K562 (cell line): ENCODE measurements at regions not wholly inside any gene's neighbourhood (a gene's known extent, or its start where the extent isn't known, plus 50 kb on each side); places are given as distances from the start of the nearest gene placed in this dataset.

Experiments used
- ATAC-seq: fragments of 200-7000 bp; cut with Tn5 transposase; 3 replicates; pipeline ENCODE4 v1.9.1; 2020; ENCODE audit warnings: moderate library complexity
- BruUV-seq: library from RNA; stranded (reverse); fragments of 400-500 nt; replicated peaks from 2 replicates; lab custom pipeline; 2021; lab: Mats Ljungman, UMichigan
- CTCF ChIA-PET: fragments of 300-600 bp; formaldehyde crosslinking; extraction: SDS; loops from one replicate; lab custom pipeline; 2021; ENCODE audit warnings: low intra/inter-chr PET ratio; lab: Yijun Ruan, JAX
- POLR2A ChIA-PET: fragments of 300-600, 350-650 bp; sonication (Branson Sonifier 250); formaldehyde crosslinking; extraction: SDS; loops from one replicate; lab custom pipeline; 2021; ENCODE audit warnings: antibody characterized with exemption, inconsistent platforms; lab: Yijun Ruan, JAX
- DNase-seq, 4 experiments: peaks; one replicate each; pipeline versions ENCODE4 v3.0.0 to v3.0.0-alpha.2; 2011 to 2018; ENCODE audit warnings: low spot score in 3 of 4, mixed read lengths in 3 of 4; ENCODE audit errors: extremely low read depth in 1 of 4
- FAIRE-seq: peaks from 2 replicates; lab custom pipeline; 2011; peaks lifted over from hg19 to GRCh38; lab: Jason Lieb, UNC
- H2AFZ ChIP-seq: 2 replicates; pipeline ENCODE4 v1.6.0; 2011; ENCODE audit warnings: low read depth, low read length, control low read depth, inconsistent platforms
- H3K27ac ChIP-seq: fragments of 200-600 bp; 3 replicates; pipeline ENCODE4 v1.8.0; 2011; ENCODE audit warnings: low read depth, mild to moderate bottlenecking, control low read depth, inconsistent platforms, low read length, moderate library complexity, mixed read lengths; ENCODE audit errors: extremely low read depth
- H3K27me3 ChIP-seq, 2 experiments: fragments of 300-600 bp in 1 of 2; 2 replicates in 1 of 2; 3 replicates in 1 of 2; pipeline versions ENCODE4 v1.6.0 to v1.8.0; 2011; ENCODE audit warnings: inconsistent platforms in 2 of 2, low read length in 2 of 2, mild to moderate bottlenecking in 1 of 2, mixed read lengths in 1 of 2, moderate library complexity in 1 of 2; ENCODE audit not compliant: control insufficient read depth in 2 of 2, insufficient read depth in 2 of 2
- H3K36me3 ChIP-seq: fragments of 300-600 bp; 3 replicates; pipeline ENCODE4 v1.8.0; 2011; ENCODE audit warnings: mild to moderate bottlenecking, low read length, inconsistent platforms; ENCODE audit not compliant: control insufficient read depth, insufficient read depth
- H3K4me1 ChIP-seq, 2 experiments: fragments of 200-600 bp in 1 of 2; replicated peaks in 1 of 2; 2 replicates in 1 of 2; 3 replicates in 1 of 2; pipeline versions ENCODE4 v1.5.1 to v1.8.0; 2011; ENCODE audit warnings: inconsistent platforms in 2 of 2, low read length in 2 of 2, mild to moderate bottlenecking in 1 of 2, mixed read lengths in 1 of 2, moderate library complexity in 1 of 2; ENCODE audit not compliant: control insufficient read depth in 2 of 2, insufficient read depth in 2 of 2
- H3K4me2 ChIP-seq: 2 replicates; pipeline ENCODE4 v1.6.1; 2011; ENCODE audit warnings: low read length, control low read depth, inconsistent platforms, mixed read lengths; ENCODE audit not compliant: insufficient read depth
- H3K4me3 ChIP-seq: fragments of 200-600 bp; sonication (generic), shearing (Covaris generic); 2 replicates; pipeline ENCODE4 v1.5.1; 2016; ENCODE audit warnings: control low read depth, inconsistent platforms
- H3K79me2 ChIP-seq: fragments of 200-600 bp; 3 replicates; pipeline ENCODE4 v1.8.0; 2011; ENCODE audit warnings: low read length, inconsistent platforms; ENCODE audit not compliant: control insufficient read depth, insufficient read depth
- H3K9ac ChIP-seq, 2 experiments: 2 replicates each; pipeline versions ENCODE4 v1.6.0 to v1.6.1; 2011; ENCODE audit warnings: low read depth in 2 of 2, low read length in 2 of 2, control low read depth in 1 of 2, inconsistent platforms in 1 of 2, mild to moderate bottlenecking in 1 of 2, mixed read lengths in 1 of 2; ENCODE audit not compliant: insufficient read depth in 1 of 2
- H3K9me1 ChIP-seq: one replicate; pipeline ENCODE4 v1.6.0; 2011; ENCODE audit warnings: inconsistent platforms, mild to moderate bottlenecking, low read length, moderate library complexity; ENCODE audit not compliant: control insufficient read depth, insufficient read depth
- H3K9me3 ChIP-seq: replicated peaks from 2 replicates; pipeline ENCODE4 v1.5.1; 2011; ENCODE audit warnings: low read depth, low read length, inconsistent platforms; ENCODE audit not compliant: control insufficient read depth, insufficient read depth
- H4K20me1 ChIP-seq: replicated peaks from 2 replicates; pipeline ENCODE4 v1.6.1; 2011; ENCODE audit warnings: low read length, inconsistent platforms, mixed read lengths; ENCODE audit not compliant: control insufficient read depth, insufficient read depth
- MYBL2 ChIP-seq, 2 experiments: fragments of 450-650 bp in 1 of 2; sonication (generic) in 1 of 2; formaldehyde crosslinking in 1 of 2; IDR thresholded peaks; 2 replicates each; pipeline versions ENCODE4 v1.6.1 to v1.8.1; 2017 to 2022; ENCODE audit warnings: borderline replicate concordance in 1 of 2, inconsistent platforms in 1 of 2, low read depth in 1 of 2, mild to moderate bottlenecking in 1 of 2, missing genetic modification reagents in 1 of 2, moderate library complexity in 1 of 2
- TSHZ1 ChIP-seq: fragments of 250-450 bp; sonication (Bioruptor Pico); IDR thresholded peaks from 2 replicates; pipeline ENCODE4 v1.4.0; 2020; ENCODE audit warnings: mild to moderate bottlenecking, moderate library complexity
- ZNF239 ChIP-seq: fragments of 250-450 bp; sonication (Bioruptor Pico); IDR thresholded peaks from 2 replicates; pipeline ENCODE4 v1.4.0; 2020; ENCODE audit warnings: mild to moderate bottlenecking
- WGBS: fragments of 100-300 bp; shearing (Covaris generic); methylation state at CpG from one replicate; pipeline ENCODE4 v1.1.6; 2016; ENCODE audit warnings: low coverage, mixed read lengths; ENCODE audit not compliant: insufficient coverage; ENCODE audit errors: missing lambda C conversion rate; 5-methylcytosine and 5-hydroxymethylcytosine counted together
- in situ Hi-C: fragments of 300-500 bp; cut with MboI; formaldehyde crosslinking; loops from 4 replicates; pipeline ENCODE4 v1.15.0; 2018; ENCODE audit warnings: inconsistent platforms, mixed read lengths
- intact Hi-C: fragments of 100-400 bp; cut with micrococcal nuclease; formaldehyde crosslinking; loops from 2 replicates; pipeline ENCODE4 v1.14.2; 2022
- TF ChIP-seq, protein P1 (sequence below): sonication (generic); formaldehyde crosslinking; IDR thresholded peaks from 2 replicates; pipeline ENCODE4 v1.8.1; 2023; ENCODE audit warnings: mild to moderate bottlenecking, missing genetic modification reagents

- FAIRE-seq (no peak), DNase-seq (no peak), ATAC-seq (no peak)
- H4K20me1 ChIP-seq = no peaks in the 10 kb centered on the region
- no peaks in the 10 kb centered on the region for H3K36me3 ChIP-seq
- TF ChIP-seq MYBL2 (IDR thresholded peaks at IDR 0.05; ENCODE audit: low read depth) = no peak
- TF ChIP-seq MYBL2 (CRISPR knock-in tag; IDR thresholded peaks at IDR 0.05; ENCODE audit: borderline replicate concordance) = no peak
- no peak for TF ChIP-seq ZNF239 (CRISPR knock-in tag)
- TF ChIP-seq, protein P1, sequence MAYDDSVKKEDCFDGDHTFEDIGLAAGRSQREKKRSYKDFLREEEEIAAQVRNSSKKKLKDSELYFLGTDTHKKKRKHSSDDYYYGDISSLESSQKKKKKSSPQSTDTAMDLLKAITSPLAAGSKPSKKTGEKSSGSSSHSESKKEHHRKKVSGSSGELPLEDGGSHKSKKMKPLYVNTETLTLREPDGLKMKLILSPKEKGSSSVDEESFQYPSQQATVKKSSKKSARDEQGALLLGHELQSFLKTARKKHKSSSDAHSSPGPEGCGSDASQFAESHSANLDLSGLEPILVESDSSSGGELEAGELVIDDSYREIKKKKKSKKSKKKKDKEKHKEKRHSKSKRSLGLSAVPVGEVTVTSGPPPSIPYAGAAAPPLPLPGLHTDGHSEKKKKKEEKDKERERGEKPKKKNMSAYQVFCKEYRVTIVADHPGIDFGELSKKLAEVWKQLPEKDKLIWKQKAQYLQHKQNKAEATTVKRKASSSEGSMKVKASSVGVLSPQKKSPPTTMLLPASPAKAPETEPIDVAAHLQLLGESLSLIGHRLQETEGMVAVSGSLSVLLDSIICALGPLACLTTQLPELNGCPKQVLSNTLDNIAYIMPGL (CRISPR knock-in tag) = no peak
- TF ChIP-seq TSHZ1 (CRISPR knock-in tag) = no peak
- no peak overlapping the region for H3K4me3 ChIP-seq
- POLR2A ChIA-PET = no interaction called here
- BruUV-seq = no TSS peak
- no peaks in the 10 kb centered on the region for H3K4me1 ChIP-seq
- H3K27ac ChIP-seq = no peak overlapping the region
- 0% methylated on average over 2 of the region's 2 CpGs for WGBS
- no peaks in the 10 kb centered on the region for H3K27me3 ChIP-seq
- CTCF ChIA-PET = no interaction called here
- no peak overlapping the region for H2AFZ ChIP-seq
- no peaks in the 10 kb centered on the region for H3K79me2 ChIP-seq
- H3K9me3 ChIP-seq = peaks cover 2% of the 10 kb centered on the region; the same call in 1 of the 2 replicates
- in situ Hi-C loops = no loop called here
- H3K9ac ChIP-seq = no peak overlapping the region
- H3K9me1 ChIP-seq = no peaks in the 10 kb centered on the region
- H3K4me2 ChIP-seq = no peak overlapping the region
- intact Hi-C loops = no loop called here
These were observed 580.2 kb downstream of the SPRY1 start for GRCh38 chr4:123976819-123977218.
